Vagina (tissue), 2 donors: ENCODE measurements at regions not wholly inside any gene's neighbourhood (a gene's known extent, or its start where the extent isn't known, plus 50 kb on each side); places are given as distances from the start of the nearest gene placed in this dataset.

Source experiments
- CTCF ChIP-seq, 3 experiments: fragments of 450-650 bp in 2 of 3; fragments of 200-600 bp in 1 of 3; sonication (generic) in 1 of 3; IDR thresholded peaks; one replicate each; pipeline ENCODE4 v1.5.1; 2017 to 2019; ENCODE audit warnings: antibody characterized with exemption in 3 of 3, mild to moderate bottlenecking in 2 of 3, moderate library complexity in 2 of 3
- POLR2A ChIP-seq, 2 donors: fragments of 450-650 bp; IDR thresholded peaks; one replicate each; pipeline ENCODE4 v1.6.1; 2017; ENCODE audit warnings: antibody characterized with exemption in 2 of 2, mild to moderate bottlenecking in 2 of 2, moderate library complexity in 2 of 2
- POLR2AphosphoS5 ChIP-seq, 2 donors: sonication (generic); formaldehyde crosslinking; IDR thresholded peaks; one replicate each; pipeline ENCODE4 v1.9.0; 2017; ENCODE audit warnings: antibody characterized with exemption in 2 of 2, mild to moderate bottlenecking in 2 of 2, low read depth in 1 of 2; ENCODE audit not compliant: insufficient read depth in 1 of 2

GRCh38 chr14:87635442-87635841 lies 357.5 kb downstream of the GALC start:
- TF ChIP-seq POLR2AphosphoS5 (IDR thresholded peaks at IDR 0.05; ENCODE audit: insufficient read depth in 1 of 2, low read depth in 1 of 2) (no peak), CTCF (IDR thresholded peaks at IDR 0.05) (no peak), POLR2A (IDR thresholded peaks at IDR 0.05) (no peak)
